HEK293T (cell line): ENCODE measurements at regions not wholly inside any gene's neighbourhood (a gene's known extent, or its start where the extent isn't known, plus 50 kb on each side); places are given as distances from the start of the nearest gene placed in this dataset.

Experiments
- ARNT ChIP-seq: fragments of 450-650 bp; IDR thresholded peaks from 2 replicates; pipeline ENCODE4 v1.6.1; 2017; ENCODE audit warnings: mild to moderate bottlenecking
- FOXK2 ChIP-seq: fragments of 450-650 bp; IDR thresholded peaks from 2 replicates; pipeline ENCODE4 v1.6.1; 2016; ENCODE audit warnings: mild to moderate bottlenecking
- FOXM1 ChIP-seq: fragments of 450-650 bp; IDR thresholded peaks from 2 replicates; pipeline ENCODE4 v1.6.1; 2017; ENCODE audit warnings: mild to moderate bottlenecking, borderline replicate concordance
- HDGF ChIP-seq: fragments of 450-650 bp; IDR thresholded peaks from 2 replicates; pipeline ENCODE4 v1.6.1; 2017; ENCODE audit warnings: antibody characterized with exemption, borderline replicate concordance
- L3MBTL2 ChIP-seq: fragments of 450-650 bp; conservative IDR thresholded peaks from 2 replicates; pipeline ENCODE4 v1.6.1; 2016; ENCODE audit warnings: mild to moderate bottlenecking
- NFRKB ChIP-seq: fragments of 450-650 bp; IDR thresholded peaks from 2 replicates; pipeline ENCODE4 v1.6.1; 2016; ENCODE audit warnings: mild to moderate bottlenecking, moderate library complexity
- SP1 ChIP-seq: fragments of 450-650 bp; IDR thresholded peaks from 2 replicates; pipeline ENCODE4 v1.6.1; 2017
- TF ChIP-seq, protein P1 (sequence below): fragments of 450-650 bp; IDR thresholded peaks from 2 replicates; pipeline ENCODE4 v1.6.1; 2016

DNA sequence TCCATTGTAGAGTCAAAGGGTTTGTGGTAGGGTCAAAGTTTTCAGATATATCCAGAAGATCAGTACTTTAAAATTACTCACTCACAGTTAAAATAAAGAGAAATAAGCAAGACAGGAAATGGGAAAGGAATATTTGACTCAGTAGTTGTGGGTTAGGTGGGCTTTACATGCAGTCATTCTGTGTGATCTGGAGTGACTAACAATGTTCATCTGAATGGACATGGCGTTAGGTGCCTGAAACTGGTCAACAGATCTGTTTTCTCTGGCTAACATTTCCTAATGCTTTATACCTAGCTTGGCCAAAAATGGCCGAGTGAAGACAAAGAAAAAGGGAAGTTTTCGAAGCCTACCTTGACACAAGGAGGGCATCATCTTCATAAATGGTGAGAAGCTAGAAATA is 133.4 kb upstream of the SATB1 start:
- TF ChIP-seq SP1 (no peak), HDGF (no peak), FOXM1 (no peak), FOXK2 (no peak), ARNT (no peak), NFRKB (no peak), L3MBTL2 (no peak)
- TF ChIP-seq, protein P1, sequence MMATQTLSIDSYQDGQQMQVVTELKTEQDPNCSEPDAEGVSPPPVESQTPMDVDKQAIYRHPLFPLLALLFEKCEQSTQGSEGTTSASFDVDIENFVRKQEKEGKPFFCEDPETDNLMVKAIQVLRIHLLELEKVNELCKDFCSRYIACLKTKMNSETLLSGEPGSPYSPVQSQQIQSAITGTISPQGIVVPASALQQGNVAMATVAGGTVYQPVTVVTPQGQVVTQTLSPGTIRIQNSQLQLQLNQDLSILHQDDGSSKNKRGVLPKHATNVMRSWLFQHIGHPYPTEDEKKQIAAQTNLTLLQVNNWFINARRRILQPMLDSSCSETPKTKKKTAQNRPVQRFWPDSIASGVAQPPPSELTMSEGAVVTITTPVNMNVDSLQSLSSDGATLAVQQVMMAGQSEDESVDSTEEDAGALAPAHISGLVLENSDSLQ, result no peak
